ENCODE measurements at regions not wholly inside any gene's neighbourhood (a gene's known extent, or its start where the extent isn't known, plus 50 kb on each side); places are given as distances from the start of the nearest gene placed in this dataset.

- no peak for TF ChIP-seq CTCF (conservative IDR thresholded peaks at IDR 0.05; ENCODE audit: low read depth, low read length)
- TF ChIP-seq EZH2 (IDR thresholded peaks at IDR 0.05; ENCODE audit: borderline replicate concordance, low read depth, low read length, poor library complexity, severe bottlenecking) = peak; percentile 55
Measured at GRCh38 chr12:131432532-131433260, 278.2 kb upstream of the SFSWAP start.
